LNCAP (cell line): ENCODE measurements at regions not wholly inside any gene's neighbourhood (a gene's known extent, or its start where the extent isn't known, plus 50 kb on each side); places are given as distances from the start of the nearest gene placed in this dataset.

Source experiments
- CTCF ChIP-seq: fragments of 450-650 bp; IDR thresholded peaks from 2 replicates; pipeline ENCODE4 v1.5.1; 2017; ENCODE audit warnings: mild to moderate bottlenecking

DNA sequence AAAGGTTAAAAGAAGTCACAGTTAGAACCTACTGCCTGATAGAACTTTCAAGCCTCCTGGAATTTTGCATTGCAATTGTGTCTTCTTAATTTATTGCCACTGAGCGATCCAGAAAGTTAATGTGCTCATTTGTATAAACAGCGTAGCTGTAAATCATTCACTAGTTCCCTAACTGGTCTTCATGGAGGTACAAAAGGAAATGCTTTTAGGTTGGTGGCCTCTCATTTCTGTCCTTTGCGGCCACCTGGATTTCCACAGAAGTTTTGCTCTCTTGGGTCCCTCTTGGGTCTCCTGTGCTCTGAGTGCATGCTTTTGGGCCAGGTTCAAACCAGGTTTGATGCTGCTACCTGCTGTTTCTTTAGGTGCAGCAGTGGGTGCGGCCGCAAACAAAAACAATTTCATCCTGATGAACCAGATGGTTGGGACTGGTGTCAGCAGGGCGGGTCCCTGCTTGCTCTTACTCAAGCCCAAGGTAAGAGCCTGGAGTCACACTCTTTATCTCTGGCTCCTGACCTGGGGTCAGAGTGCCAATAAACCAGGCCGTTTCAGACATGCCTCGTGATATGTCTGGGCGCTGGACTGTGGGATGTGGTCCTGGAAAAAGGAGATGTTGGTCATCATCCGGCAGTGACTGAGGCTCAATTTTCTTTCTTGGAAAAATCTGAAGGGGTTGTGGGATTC is 270.1 kb downstream of the PTTG2 start:
- no peak for TF ChIP-seq CTCF

GRCh38 chr4:38230821-38231563 is 270.8 kb downstream of the PTTG2 start:
- TF ChIP-seq CTCF: no peak

DNA sequence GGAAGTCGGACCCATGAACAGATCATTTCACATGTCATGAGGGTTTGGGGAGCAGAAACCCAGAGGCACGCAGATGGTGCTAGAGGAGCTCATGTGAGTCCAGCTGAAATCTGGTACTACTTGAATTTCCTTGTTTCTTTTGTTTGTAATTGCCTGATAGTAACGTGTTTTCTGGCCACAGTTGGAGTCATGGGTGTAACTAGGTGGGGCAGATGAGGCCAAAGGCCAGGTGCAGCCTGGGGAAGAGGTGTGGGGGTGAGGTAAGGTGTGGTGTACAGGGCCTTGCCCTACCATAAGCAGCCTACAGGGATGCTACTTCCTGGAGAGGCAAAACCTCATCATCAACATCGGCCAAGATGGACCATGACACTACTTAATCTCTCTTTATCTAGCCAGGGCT is 271.4 kb downstream of the PTTG2 start:
- TF ChIP-seq CTCF: no peak

DNA sequence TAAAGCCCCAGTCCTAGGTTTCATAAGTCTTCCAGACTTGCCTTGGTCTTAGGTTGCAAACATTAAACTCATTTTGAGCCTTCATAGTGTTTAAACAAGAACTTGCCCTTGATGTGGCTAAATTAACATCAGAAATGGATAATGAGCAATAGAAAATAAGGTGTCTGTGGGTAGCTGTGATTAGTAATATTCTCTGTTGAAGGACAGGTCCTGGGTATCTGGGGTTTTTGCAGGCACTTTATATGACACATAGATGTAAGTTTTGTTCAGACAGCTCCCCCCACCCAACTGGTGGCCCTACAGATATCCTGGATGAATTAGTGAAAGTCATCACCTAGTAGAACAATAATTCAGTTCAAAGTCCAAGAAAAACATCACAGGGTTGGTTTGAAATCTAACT is 272.5 kb downstream of the PTTG2 start:
- TF ChIP-seq CTCF: no peak

- no peak for TF ChIP-seq CTCF
Measured at GRCh38 chr4:38233727-38234480, 273.7 kb downstream of the PTTG2 start.

- no peak for TF ChIP-seq CTCF
Measured at GRCh38 chr4:38235354-38235753, 275.2 kb downstream of the PTTG2 start.

GRCh38 chr4:38236003-38236402 is 275.8 kb downstream of the PTTG2 start:
- TF ChIP-seq CTCF: no peak
